ENCODE measurements at regions not wholly inside any gene's neighbourhood (a gene's known extent, or its start where the extent isn't known, plus 50 kb on each side); places are given as distances from the start of the nearest gene placed in this dataset.
"Not testable (repeated sequence)": the region's sequence is repeated elsewhere in the genome, so short reads cannot be mapped to it uniquely, and the experiment has no call there.

- H3K4me1 ChIP-seq, result no peaks in the 10 kb centered on the region
- no peaks in the 10 kb centered on the region for H3K27me3 ChIP-seq (ENCODE audit: low read depth)
- no peak overlapping the region for H3K4me3 ChIP-seq
- no peaks in the 10 kb centered on the region for H3K36me3 ChIP-seq
- TF ChIP-seq, protein P1, sequence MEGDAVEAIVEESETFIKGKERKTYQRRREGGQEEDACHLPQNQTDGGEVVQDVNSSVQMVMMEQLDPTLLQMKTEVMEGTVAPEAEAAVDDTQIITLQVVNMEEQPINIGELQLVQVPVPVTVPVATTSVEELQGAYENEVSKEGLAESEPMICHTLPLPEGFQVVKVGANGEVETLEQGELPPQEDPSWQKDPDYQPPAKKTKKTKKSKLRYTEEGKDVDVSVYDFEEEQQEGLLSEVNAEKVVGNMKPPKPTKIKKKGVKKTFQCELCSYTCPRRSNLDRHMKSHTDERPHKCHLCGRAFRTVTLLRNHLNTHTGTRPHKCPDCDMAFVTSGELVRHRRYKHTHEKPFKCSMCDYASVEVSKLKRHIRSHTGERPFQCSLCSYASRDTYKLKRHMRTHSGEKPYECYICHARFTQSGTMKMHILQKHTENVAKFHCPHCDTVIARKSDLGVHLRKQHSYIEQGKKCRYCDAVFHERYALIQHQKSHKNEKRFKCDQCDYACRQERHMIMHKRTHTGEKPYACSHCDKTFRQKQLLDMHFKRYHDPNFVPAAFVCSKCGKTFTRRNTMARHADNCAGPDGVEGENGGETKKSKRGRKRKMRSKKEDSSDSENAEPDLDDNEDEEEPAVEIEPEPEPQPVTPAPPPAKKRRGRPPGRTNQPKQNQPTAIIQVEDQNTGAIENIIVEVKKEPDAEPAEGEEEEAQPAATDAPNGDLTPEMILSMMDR (IDR thresholded peaks at IDR 0.05), result no peak
- intact Hi-C loops (cut with DNase I), result no loop called here
- H3K9me3 ChIP-seq, result no peaks in the 10 kb centered on the region
- ATAC-seq (no peak), DNase-seq (no peak)
- H3K27ac ChIP-seq, result no peak overlapping the region
Measured at GRCh38 chr9:74133921-74134320, 363.2 kb upstream of the RORB start.

DNA sequence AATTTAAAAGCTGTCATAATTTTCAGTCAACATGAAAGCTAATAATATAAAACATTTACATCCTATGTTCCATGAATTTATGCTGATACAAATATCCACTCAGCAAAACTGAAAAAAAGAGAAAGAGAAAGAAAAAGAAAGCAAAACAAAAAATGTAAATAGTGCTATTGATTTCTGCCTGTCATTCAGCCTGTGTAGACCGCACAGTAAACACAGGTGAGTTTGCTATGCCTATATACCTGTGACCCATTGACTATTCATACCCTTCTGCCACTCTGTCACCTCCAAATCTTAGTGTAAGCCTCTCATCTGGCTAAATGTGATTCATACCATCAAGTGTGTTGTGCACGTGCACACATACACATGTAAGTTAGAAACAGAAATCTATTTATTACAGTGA lies 359.0 kb upstream of the RORB start:
- intact Hi-C loops (cut with DNase I), result no loop called here
- Histone ChIP-seq H3K27ac (no peak overlapping the region), H3K4me1 (no peaks in the 10 kb centered on the region), H3K27me3 (ENCODE audit: low read depth) (no peaks in the 10 kb centered on the region), H3K36me3 (no peaks in the 10 kb centered on the region), H3K4me3 (no peak overlapping the region), H3K9me3 (no peaks in the 10 kb centered on the region)
- DNase-seq (no peak), ATAC-seq (no peak)
- TF ChIP-seq, protein P1 (IDR thresholded peaks at IDR 0.05), result no peak

DNA sequence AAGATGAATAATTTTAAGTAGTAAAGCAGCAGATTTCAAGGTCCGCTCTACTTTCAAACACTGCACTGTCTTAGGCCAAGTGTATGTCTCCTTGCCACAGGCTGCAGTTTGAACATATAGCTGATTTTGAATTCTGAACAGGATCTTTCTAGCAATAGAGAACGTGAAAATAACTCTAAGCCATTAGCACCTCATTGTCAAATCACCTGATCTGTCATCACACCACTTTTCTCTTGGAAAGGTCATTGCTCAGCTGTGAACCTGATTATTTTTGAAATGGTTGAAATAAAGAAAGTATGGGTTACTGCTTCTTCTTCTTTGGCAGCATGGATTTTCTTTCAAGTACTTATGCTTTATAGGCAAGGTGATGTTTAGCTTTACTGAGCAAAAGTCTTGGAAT lies 357.0 kb upstream of the RORB start:
- TF ChIP-seq, protein P1 (IDR thresholded peaks at IDR 0.05), result no peak
- Histone ChIP-seq H3K36me3 (no peaks in the 10 kb centered on the region), H3K27me3 (ENCODE audit: low read depth) (no peaks in the 10 kb centered on the region), H3K9me3 (no peaks in the 10 kb centered on the region), H3K4me1 (no peaks in the 10 kb centered on the region), H3K27ac (no peak overlapping the region), H3K4me3 (no peak overlapping the region)
- no peak for DNase-seq
- intact Hi-C loops (cut with DNase I), result no loop called here
- ATAC-seq, result no peak

- Histone ChIP-seq H3K4me1 (no peaks in the 10 kb centered on the region), H3K9me3 (no peaks in the 10 kb centered on the region), H3K27me3 (ENCODE audit: low read depth) (no peaks in the 10 kb centered on the region), H3K36me3 (no peaks in the 10 kb centered on the region), H3K27ac (no peak overlapping the region), H3K4me3 (no peak overlapping the region)
- ATAC-seq (no peak), DNase-seq (no peak)
- TF ChIP-seq, protein P1 (IDR thresholded peaks at IDR 0.05), result no peak
- intact Hi-C loops (cut with DNase I), result no loop called here
Measured at GRCh38 chr9:74147906-74148305, 349.2 kb upstream of the RORB start.

GRCh38 chr9:74172874-74173273 lies 324.3 kb upstream of the RORB start:
- Histone ChIP-seq H3K36me3 (no peaks in the 10 kb centered on the region), H3K9me3 (no peaks in the 10 kb centered on the region), H3K4me1 (no peaks in the 10 kb centered on the region), H3K27me3 (ENCODE audit: low read depth) (no peaks in the 10 kb centered on the region), H3K4me3 (no peak overlapping the region), H3K27ac (no peak overlapping the region)
- no peak for DNase-seq
- ATAC-seq, result no peak
- intact Hi-C loops (cut with DNase I), result no loop called here
- TF ChIP-seq, protein P1 (IDR thresholded peaks at IDR 0.05), result no peak

- H3K27ac ChIP-seq, result no peak overlapping the region
- TF ChIP-seq, protein P1 (IDR thresholded peaks at IDR 0.05), result no peak
- ATAC-seq (no peak), DNase-seq (no peak)
- H3K4me3 ChIP-seq, result no peak overlapping the region
- no peaks in the 10 kb centered on the region for H3K36me3 ChIP-seq
- H3K27me3 ChIP-seq (ENCODE audit: low read depth), result no peaks in the 10 kb centered on the region
- no peaks in the 10 kb centered on the region for H3K4me1 ChIP-seq
- H3K9me3 ChIP-seq, result no peaks in the 10 kb centered on the region
- intact Hi-C loops (cut with DNase I), result no loop called here
Measured at GRCh38 chr9:74173284-74173683, 323.9 kb upstream of the RORB start.

GRCh38 chr9:74197771-74198170 lies 299.4 kb upstream of the RORB start:
- H3K27me3 ChIP-seq (ENCODE audit: low read depth); H3K4me3 ChIP-seq; H3K36me3 ChIP-seq; H3K4me1 ChIP-seq; H3K27ac ChIP-seq; intact Hi-C loops (cut with DNase I); ATAC-seq; DNase-seq; H3K9me3 ChIP-seq: not testable (repeated sequence)

Measured in lower lobe of right lung (tissue), 2 donors.